ENCODE measurements at regions not wholly inside any gene's neighbourhood (a gene's known extent, or its start where the extent isn't known, plus 50 kb on each side); places are given as distances from the start of the nearest gene placed in this dataset.

- no peak for TF ChIP-seq POLR2A (IDR thresholded peaks at IDR 0.05)
- TF ChIP-seq CTCF (IDR thresholded peaks at IDR 0.05): no peak
Observed at GRCh38 chr2:235149736-235150135, 197.9 kb downstream of the SH3BP4 start.
